ENCODE measurements at regions not wholly inside any gene's neighbourhood (a gene's known extent, or its start where the extent isn't known, plus 50 kb on each side); places are given as distances from the start of the nearest gene placed in this dataset.

DNA sequence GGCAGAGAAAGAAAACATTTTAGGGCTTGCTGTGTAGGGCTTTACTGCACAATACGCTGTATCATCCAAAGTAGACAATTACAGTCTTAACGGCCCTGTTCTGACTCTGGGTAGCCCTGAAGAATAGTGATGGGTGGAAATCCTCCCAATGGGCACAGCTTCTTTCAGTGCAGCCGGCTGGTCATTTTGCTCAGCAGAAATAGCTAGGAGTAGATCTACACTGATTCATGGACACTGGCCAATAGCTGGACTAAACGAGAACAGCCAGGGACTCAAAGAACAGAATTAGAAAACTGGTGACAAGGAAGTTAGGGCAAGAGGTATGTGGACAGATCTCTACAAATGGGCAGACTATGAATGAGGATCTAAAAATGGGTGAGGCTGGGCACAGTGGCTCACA lies 69.3 kb downstream of the IARS1 start:
- Mint-ChIP-seq H3K27ac (peak overlapping the region in 2 of 7 donors; percentile 0 to 5), H3K9me3 (peaks cover 0 to 9% (median 5%) of the 10 kb centered on the region in 7 donors), H3K36me3 (peaks cover 54 to 73% of the 10 kb centered on the region in 2 donors), H3K4me1 (no peaks in the 10 kb centered on the region), H3K4me3 (no peak overlapping the region), H3K27me3 (ENCODE audit: low read depth in 3 of 3) (no peaks in the 10 kb centered on the region)
- Histone ChIP-seq H3K4me2 (replicated peaks; ENCODE audit: extremely low read depth, low read length, poor library complexity, severe bottlenecking) (no peak overlapping the region), H3K36me3 (replicated peaks in 1 of 2; ENCODE audit: control insufficient read depth in 1 of 2, insufficient read depth in 2 of 2, low read length in 2 of 2) (peaks cover 38 to 74% of the 10 kb centered on the region in 2 donors), H2AFZ (ENCODE audit: insufficient read depth, low read depth, low read length, poor library complexity, severe bottlenecking) (no peak overlapping the region), H3K27ac (ENCODE audit: low read depth in 1 of 2, low read length in 2 of 2) (no peak overlapping the region), H4K20me1 (ENCODE audit: insufficient read depth, low read length) (no peaks in the 10 kb centered on the region), H3K79me2 (ENCODE audit: insufficient read depth, low read length) (no peaks in the 10 kb centered on the region), H3K4me3 (replicated peaks in 1 of 3; ENCODE audit: low read depth in 2 of 3, low read length in 3 of 3) (no peak overlapping the region), H3K4me1 (ENCODE audit: control insufficient read depth in 1 of 2, insufficient read depth in 2 of 2, low read length in 2 of 2) (no peaks in the 10 kb centered on the region), H3K9ac (ENCODE audit: insufficient read depth, low read length, poor library complexity, severe bottlenecking) (no peak overlapping the region), H3K27me3 (ENCODE audit: control insufficient read depth in 2 of 2, insufficient read depth in 2 of 2, low read length in 2 of 2) (no peaks in the 10 kb centered on the region), H3K9me3 (replicated peaks in 1 of 2; ENCODE audit: control insufficient read depth in 1 of 2, insufficient read depth in 1 of 2, low read length in 2 of 2) (peaks cover 6% of the 10 kb centered on the region in 2 donors)
- TF ChIP-seq, protein P1, sequence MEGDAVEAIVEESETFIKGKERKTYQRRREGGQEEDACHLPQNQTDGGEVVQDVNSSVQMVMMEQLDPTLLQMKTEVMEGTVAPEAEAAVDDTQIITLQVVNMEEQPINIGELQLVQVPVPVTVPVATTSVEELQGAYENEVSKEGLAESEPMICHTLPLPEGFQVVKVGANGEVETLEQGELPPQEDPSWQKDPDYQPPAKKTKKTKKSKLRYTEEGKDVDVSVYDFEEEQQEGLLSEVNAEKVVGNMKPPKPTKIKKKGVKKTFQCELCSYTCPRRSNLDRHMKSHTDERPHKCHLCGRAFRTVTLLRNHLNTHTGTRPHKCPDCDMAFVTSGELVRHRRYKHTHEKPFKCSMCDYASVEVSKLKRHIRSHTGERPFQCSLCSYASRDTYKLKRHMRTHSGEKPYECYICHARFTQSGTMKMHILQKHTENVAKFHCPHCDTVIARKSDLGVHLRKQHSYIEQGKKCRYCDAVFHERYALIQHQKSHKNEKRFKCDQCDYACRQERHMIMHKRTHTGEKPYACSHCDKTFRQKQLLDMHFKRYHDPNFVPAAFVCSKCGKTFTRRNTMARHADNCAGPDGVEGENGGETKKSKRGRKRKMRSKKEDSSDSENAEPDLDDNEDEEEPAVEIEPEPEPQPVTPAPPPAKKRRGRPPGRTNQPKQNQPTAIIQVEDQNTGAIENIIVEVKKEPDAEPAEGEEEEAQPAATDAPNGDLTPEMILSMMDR (IDR thresholded peaks at IDR 0.05): no peak
- WGBS (ENCODE audit: insufficient coverage): 98% methylated on average over 4 of the region's 4 CpGs
- intact Hi-C loops (cut with micrococcal nuclease): no loop called here
- DNase-seq: no peak

DNA sequence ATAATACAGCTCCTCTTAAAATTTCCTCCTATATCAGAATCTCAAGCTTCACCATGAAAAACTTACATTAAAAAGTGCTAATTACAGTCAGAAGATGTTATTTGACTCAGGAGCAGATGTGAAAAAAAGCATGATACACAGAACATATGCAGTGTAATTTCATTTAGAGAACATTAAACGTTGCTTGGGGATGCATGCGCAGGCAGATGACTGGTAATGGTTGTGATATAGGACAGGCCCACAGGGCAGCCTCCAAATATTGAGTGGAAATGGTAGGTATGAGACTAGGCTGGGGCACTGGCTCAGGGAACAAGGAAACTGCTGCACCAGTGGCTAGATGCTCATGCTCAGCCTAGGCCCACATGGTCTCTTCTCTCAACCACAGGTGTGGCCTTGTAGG lies 69.7 kb downstream of the IARS1 start:
- TF ChIP-seq, protein P1 (IDR thresholded peaks at IDR 0.05): no peak
- 100% methylated on average over 1 of the region's 2 CpGs for WGBS (ENCODE audit: insufficient coverage)
- H3K79me2 ChIP-seq (ENCODE audit: insufficient read depth, low read length): no peaks in the 10 kb centered on the region
- H3K4me1 ChIP-seq (ENCODE audit: control insufficient read depth in 1 of 2, insufficient read depth in 2 of 2, low read length in 2 of 2): no peaks in the 10 kb centered on the region
- peaks cover 0 to 10% (median 5%) of the 10 kb centered on the region in 7 donors for H3K9me3 Mint-ChIP-seq
- intact Hi-C loops (cut with micrococcal nuclease): no loop called here
- no peaks in the 10 kb centered on the region for H3K4me1 Mint-ChIP-seq
- H4K20me1 ChIP-seq (ENCODE audit: insufficient read depth, low read length): no peaks in the 10 kb centered on the region
- H3K4me3 ChIP-seq (replicated peaks in 1 of 3; ENCODE audit: low read depth in 2 of 3, low read length in 3 of 3): no peak overlapping the region
- no peak overlapping the region for H3K4me2 ChIP-seq (replicated peaks; ENCODE audit: extremely low read depth, low read length, poor library complexity, severe bottlenecking)
- no peak overlapping the region for H2AFZ ChIP-seq (ENCODE audit: insufficient read depth, low read depth, low read length, poor library complexity, severe bottlenecking)
- H3K27me3 Mint-ChIP-seq (ENCODE audit: low read depth in 3 of 3): no peaks in the 10 kb centered on the region
- H3K36me3 Mint-ChIP-seq: peaks cover 55 to 73% of the 10 kb centered on the region in 2 donors
- no peak overlapping the region for H3K4me3 Mint-ChIP-seq
- H3K27me3 ChIP-seq (ENCODE audit: control insufficient read depth in 2 of 2, insufficient read depth in 2 of 2, low read length in 2 of 2): no peaks in the 10 kb centered on the region
- peaks cover 6% of the 10 kb centered on the region in 2 donors for H3K9me3 ChIP-seq (replicated peaks in 1 of 2; ENCODE audit: control insufficient read depth in 1 of 2, insufficient read depth in 1 of 2, low read length in 2 of 2)
- no peak overlapping the region for H3K9ac ChIP-seq (ENCODE audit: insufficient read depth, low read length, poor library complexity, severe bottlenecking)
- peaks cover 37 to 70% of the 10 kb centered on the region in 2 donors for H3K36me3 ChIP-seq (replicated peaks in 1 of 2; ENCODE audit: control insufficient read depth in 1 of 2, insufficient read depth in 2 of 2, low read length in 2 of 2)
- no peak for DNase-seq
- no peak overlapping the region for H3K27ac Mint-ChIP-seq
- H3K27ac ChIP-seq (ENCODE audit: low read depth in 1 of 2, low read length in 2 of 2): no peak overlapping the region

Measured in CD14-positive monocyte (primary cell).